Astrocyte (in vitro differentiated cells and primary cell): ENCODE measurements at regions not wholly inside any gene's neighbourhood (a gene's known extent, or its start where the extent isn't known, plus 50 kb on each side); places are given as distances from the start of the nearest gene placed in this dataset.

Experiments used
- EZH2 ChIP-seq: IDR thresholded peaks from 2 replicates; pipeline ENCODE4 v1.6.1; 2012; ENCODE audit warnings: mild to moderate bottlenecking, low read length, inconsistent platforms; ENCODE audit not compliant: insufficient read depth
- TF ChIP-seq, protein P1 (sequence below): IDR thresholded peaks from 2 replicates; pipeline ENCODE4 v1.5.1; 2011; ENCODE audit warnings: low read depth, mild to moderate bottlenecking, inconsistent platforms, low read length, moderate library complexity; ENCODE audit not compliant: insufficient read depth

GRCh38 chr9:85349046-85349445 lies 392.7 kb downstream of the AGTPBP1 start:
- TF ChIP-seq, protein P1, sequence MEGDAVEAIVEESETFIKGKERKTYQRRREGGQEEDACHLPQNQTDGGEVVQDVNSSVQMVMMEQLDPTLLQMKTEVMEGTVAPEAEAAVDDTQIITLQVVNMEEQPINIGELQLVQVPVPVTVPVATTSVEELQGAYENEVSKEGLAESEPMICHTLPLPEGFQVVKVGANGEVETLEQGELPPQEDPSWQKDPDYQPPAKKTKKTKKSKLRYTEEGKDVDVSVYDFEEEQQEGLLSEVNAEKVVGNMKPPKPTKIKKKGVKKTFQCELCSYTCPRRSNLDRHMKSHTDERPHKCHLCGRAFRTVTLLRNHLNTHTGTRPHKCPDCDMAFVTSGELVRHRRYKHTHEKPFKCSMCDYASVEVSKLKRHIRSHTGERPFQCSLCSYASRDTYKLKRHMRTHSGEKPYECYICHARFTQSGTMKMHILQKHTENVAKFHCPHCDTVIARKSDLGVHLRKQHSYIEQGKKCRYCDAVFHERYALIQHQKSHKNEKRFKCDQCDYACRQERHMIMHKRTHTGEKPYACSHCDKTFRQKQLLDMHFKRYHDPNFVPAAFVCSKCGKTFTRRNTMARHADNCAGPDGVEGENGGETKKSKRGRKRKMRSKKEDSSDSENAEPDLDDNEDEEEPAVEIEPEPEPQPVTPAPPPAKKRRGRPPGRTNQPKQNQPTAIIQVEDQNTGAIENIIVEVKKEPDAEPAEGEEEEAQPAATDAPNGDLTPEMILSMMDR, result no peak
- no peak for TF ChIP-seq EZH2
